Endothelial cell of umbilical vein (primary cell): ENCODE measurements at regions not wholly inside any gene's neighbourhood (a gene's known extent, or its start where the extent isn't known, plus 50 kb on each side); places are given as distances from the start of the nearest gene placed in this dataset.

ENCODE experiments used
- BruUV-seq: library from RNA; stranded (reverse); fragments of 400-500 nt; replicated peaks from 2 replicates; lab custom pipeline; 2021; lab: Mats Ljungman, UMichigan
- CTCF ChIA-PET: fragments of 300-600, 350-600 bp; sonication (Branson Sonifier 250); formaldehyde crosslinking; loops from one replicate; lab custom pipeline; 2021; ENCODE audit warnings: antibody characterized with exemption, inconsistent platforms; lab: Charles Lee
- POLR2A ChIA-PET: fragments of 300-600, 350-600 bp; sonication (Branson Sonifier 250); formaldehyde crosslinking; loops from one replicate; lab custom pipeline; 2021; ENCODE audit warnings: antibody characterized with exemption, inconsistent platforms; lab: Charles Lee
- DNase-seq: peaks from one replicate; pipeline ENCODE4 v3.0.0-alpha.2; 2011; ENCODE audit warnings: low read depth, low spot score
- FAIRE-seq: peaks from 2 replicates; lab custom pipeline; 2011; peaks lifted over from hg19 to GRCh38; lab: Jason Lieb, UNC
- H2AFZ ChIP-seq: 2 replicates; pipeline ENCODE4 v1.6.0; 2012; ENCODE audit warnings: low read depth, low read length, control low read depth, inconsistent platforms
- H3K27ac ChIP-seq: 2 replicates; pipeline ENCODE4 v1.5.1; 2011; ENCODE audit warnings: low read depth, mild to moderate bottlenecking, control low read depth, low read length, moderate library complexity; ENCODE audit not compliant: insufficient read depth
- H3K27me3 ChIP-seq, 2 experiments: 2 replicates each; pipeline versions ENCODE4 v1.6.0 to v1.6.1; 2011; ENCODE audit warnings: low read length in 2 of 2, mixed read lengths in 1 of 2; ENCODE audit not compliant: control insufficient read depth in 2 of 2, insufficient read depth in 2 of 2
- H3K36me3 ChIP-seq, 2 experiments: 2 replicates in 1 of 2; 3 replicates in 1 of 2; pipeline ENCODE4 v1.5.1; 2011; ENCODE audit warnings: low read length in 2 of 2, mild to moderate bottlenecking in 1 of 2, moderate library complexity in 1 of 2; ENCODE audit not compliant: control insufficient read depth in 2 of 2, insufficient read depth in 2 of 2; ENCODE audit errors: extremely low read depth in 1 of 2
- H3K4me1 ChIP-seq: 3 replicates; pipeline ENCODE4 v1.5.1; 2011; ENCODE audit warnings: mild to moderate bottlenecking, low read length; ENCODE audit not compliant: control insufficient read depth, insufficient read depth; ENCODE audit errors: extremely low read depth
- H3K4me2 ChIP-seq: 2 replicates; pipeline ENCODE4 v1.6.1; 2011; ENCODE audit warnings: low read length, control low read depth, mixed read lengths; ENCODE audit not compliant: insufficient read depth
- H3K4me3 ChIP-seq, 3 experiments: fragments of 200-600 bp in 1 of 3; sonication (generic), shearing (Covaris generic) in 1 of 3; replicated peaks in 1 of 3; 2 replicates each; pipeline ENCODE4 v1.5.1; 2011 to 2016; ENCODE audit warnings: control low read depth in 3 of 3, low read length in 3 of 3, mild to moderate bottlenecking in 2 of 3, inconsistent platforms in 1 of 3, low read depth in 1 of 3, moderate library complexity in 1 of 3; ENCODE audit not compliant: insufficient read depth in 1 of 3
- H3K79me2 ChIP-seq: 2 replicates; pipeline ENCODE4 v1.6.0; 2012; ENCODE audit warnings: low read length, inconsistent platforms; ENCODE audit not compliant: control insufficient read depth, insufficient read depth
- H3K9ac ChIP-seq: replicated peaks from 2 replicates; pipeline ENCODE3; 2011; ENCODE audit warnings: low read length, control low read depth; ENCODE audit not compliant: insufficient read depth; ENCODE audit errors: extremely low read depth
- H3K9me1 ChIP-seq: replicated peaks from 3 replicates; pipeline ENCODE4 v1.6.0; 2011; ENCODE audit warnings: mild to moderate bottlenecking, low read length; ENCODE audit not compliant: control insufficient read depth, insufficient read depth; ENCODE audit errors: extremely low read depth
- H3K9me3 ChIP-seq: replicated peaks from 2 replicates; pipeline ENCODE4 v1.5.1; 2012; ENCODE audit warnings: low read length, inconsistent platforms; ENCODE audit not compliant: control insufficient read depth, insufficient read depth
- H4K20me1 ChIP-seq: replicated peaks from 2 replicates; pipeline ENCODE3; 2011; ENCODE audit warnings: mild to moderate bottlenecking, low read length; ENCODE audit not compliant: control insufficient read depth, insufficient read depth; ENCODE audit errors: extremely low read depth
- FOS ChIP-seq: IDR thresholded peaks from 2 replicates; pipeline ENCODE4 v1.6.1; 2011; ENCODE audit warnings: mild to moderate bottlenecking, low read length, moderate library complexity, borderline replicate concordance; ENCODE audit not compliant: insufficient read depth
- GATA2 ChIP-seq: IDR thresholded peaks from 2 replicates; pipeline ENCODE4 v1.7.0; 2011; ENCODE audit warnings: low read depth, mild to moderate bottlenecking, moderate library complexity, mixed read lengths, low read length; ENCODE audit not compliant: insufficient read length, insufficient read depth
- JUN ChIP-seq: IDR thresholded peaks from 2 replicates; pipeline ENCODE4 v1.6.1; 2011; ENCODE audit warnings: borderline replicate concordance, low read depth; ENCODE audit not compliant: insufficient read length, insufficient read depth
- MYC ChIP-seq: IDR thresholded peaks from one replicate; pipeline ENCODE4 v1.6.1; 2011; ENCODE audit warnings: mild to moderate bottlenecking, low read depth, low read length
- dilution Hi-C: fragments of 300-500 bp; cut with MboI; formaldehyde crosslinking; loops from one replicate; pipeline ENCODE4 v1.15.0; 2019; ENCODE audit warnings: low sequenced_read_pairs; ENCODE audit not compliant: extremely low pct_ligation_motif_present
- intact Hi-C: fragments of 100-400 bp; cut with micrococcal nuclease; formaldehyde crosslinking; loops from one replicate; pipeline ENCODE4 v1.10.0; 2022
- TF ChIP-seq, protein P1 (sequence below): IDR thresholded peaks from 2 replicates; pipeline ENCODE4 v1.6.1; 2011; ENCODE audit not compliant: insufficient read depth, insufficient read length

DNA sequence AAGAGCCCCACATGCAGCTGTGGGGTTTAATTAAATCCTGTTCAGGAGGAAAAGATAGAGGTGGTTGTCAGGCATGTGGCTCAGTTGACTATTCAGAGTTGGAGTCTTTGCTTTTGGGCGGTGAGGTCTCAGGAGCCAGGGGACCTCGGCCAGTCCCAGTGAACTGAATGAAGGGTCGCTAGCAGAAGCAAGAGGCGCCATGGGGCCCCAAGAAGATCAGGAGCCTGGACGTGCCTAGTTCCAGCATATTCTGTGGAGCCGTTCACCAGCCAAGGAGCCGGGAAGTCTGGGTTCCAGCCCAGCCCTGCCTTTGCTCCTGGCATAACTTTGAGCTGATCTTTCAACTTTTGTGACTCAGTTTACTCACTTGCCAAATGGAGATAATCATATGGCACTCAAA, 217.7 kb upstream of the IRF2BP2 start:
- Histone ChIP-seq H3K9me1 (no peaks in the 10 kb centered on the region), H3K9me3 (no peaks in the 10 kb centered on the region), H3K36me3 (no peaks in the 10 kb centered on the region), H3K27me3 (peaks cover 9 to 11% of the 10 kb centered on the region in 2 experiments), H3K27ac (no peak overlapping the region), H3K79me2 (no peaks in the 10 kb centered on the region), H2AFZ (no peak overlapping the region), H3K4me3 (no peak overlapping the region), H3K9ac (no peak overlapping the region), H4K20me1 (no peaks in the 10 kb centered on the region), H3K4me2 (no peak overlapping the region), H3K4me1 (no peaks in the 10 kb centered on the region)
- intact Hi-C loops = no loop called here
- TF ChIP-seq MYC (no peak), FOS (no peak)
- TF ChIP-seq, protein P1, sequence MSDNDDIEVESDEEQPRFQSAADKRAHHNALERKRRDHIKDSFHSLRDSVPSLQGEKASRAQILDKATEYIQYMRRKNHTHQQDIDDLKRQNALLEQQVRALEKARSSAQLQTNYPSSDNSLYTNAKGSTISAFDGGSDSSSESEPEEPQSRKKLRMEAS = no peak
- ChIA-PET CTCF (interaction anchor here (1.2 to 1.4 kb wide), 3 partner anchors 64 to 256 kb away, joined by 3 read pairs; no protein-coding TSS in a partner anchor), POLR2A (no interaction called here)
- FAIRE-seq (no peak), DNase-seq (no peak)
- no TSS peak for BruUV-seq
- dilution Hi-C loops = loop anchor here (25.0 kb wide), 1 partner anchor 90 kb away; no protein-coding TSS in a partner anchor

GRCh38 chr1:234827181-234827580, 217.2 kb upstream of the IRF2BP2 start:
- intact Hi-C loops (no loop called here), dilution Hi-C loops (loop anchor here (25.0 kb wide), 1 partner anchor 90 kb away; no protein-coding TSS in a partner anchor)
- FAIRE-seq = no peak
- H2AFZ ChIP-seq = no peak overlapping the region
- TF ChIP-seq, protein P1 = no peak
- TF ChIP-seq JUN (no peak), FOS (no peak), MYC (no peak), GATA2 (no peak)
- H3K9me3 ChIP-seq = no peaks in the 10 kb centered on the region
- CTCF ChIA-PET = interaction anchor here (0.9 to 1.3 kb wide), 3 partner anchors 63 to 266 kb away, joined by 3 read pairs; no protein-coding TSS in a partner anchor
- H3K9me1 ChIP-seq = no peaks in the 10 kb centered on the region
- peaks cover 9 to 11% of the 10 kb centered on the region in 2 experiments for H3K27me3 ChIP-seq
- no peak overlapping the region for H3K4me2 ChIP-seq
- POLR2A ChIA-PET = no interaction called here
- BruUV-seq = no TSS peak
- H3K4me3 ChIP-seq = no peak overlapping the region
- peak; percentile 72 for DNase-seq
- no peaks in the 10 kb centered on the region for H3K36me3 ChIP-seq
- no peak overlapping the region for H3K27ac ChIP-seq
- H4K20me1 ChIP-seq = no peaks in the 10 kb centered on the region
- H3K9ac ChIP-seq = no peak overlapping the region
- H3K4me1 ChIP-seq = no peaks in the 10 kb centered on the region
- H3K79me2 ChIP-seq = no peaks in the 10 kb centered on the region
